OCI-LY7 (cell line): ENCODE measurements at regions not wholly inside any gene's neighbourhood (a gene's known extent, or its start where the extent isn't known, plus 50 kb on each side); places are given as distances from the start of the nearest gene placed in this dataset.

Source experiments
- EZH2phosphoT487 ChIP-seq: fragments of 200-600 bp; sonication (generic); IDR thresholded peaks from 2 replicates; pipeline ENCODE4 v1.6.1; 2018; ENCODE audit warnings: low read depth, borderline replicate concordance, mild to moderate bottlenecking, mixed run types, antibody characterized with exemption, low read length, moderate library complexity, mixed read lengths
- TF ChIP-seq, protein P1 (sequence below): fragments of 200-600 bp; sonication (generic); conservative IDR thresholded peaks from 2 replicates; pipeline ENCODE4 v1.5.1; 2014; ENCODE audit warnings: mild to moderate bottlenecking, antibody characterized with exemption, low read length, moderate library complexity, mixed read lengths

DNA sequence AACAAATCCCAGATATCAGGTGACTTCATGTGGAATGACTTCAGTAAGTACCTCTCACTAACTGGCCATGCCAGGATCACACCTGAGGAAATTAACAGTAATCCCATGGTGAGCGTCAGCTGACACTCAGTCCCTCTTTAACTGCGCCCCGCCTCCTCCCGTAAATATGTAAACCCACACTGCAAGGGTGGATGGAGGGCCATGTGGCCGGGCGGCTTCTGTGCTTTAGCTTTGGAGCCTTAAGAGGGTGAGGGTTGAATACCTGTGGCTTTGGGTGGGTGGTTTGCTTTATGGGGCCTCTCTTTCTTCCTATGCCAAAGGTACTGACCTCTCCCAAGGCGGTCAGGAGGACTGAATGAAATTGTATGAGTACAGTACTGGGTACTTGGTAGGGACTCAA lies 141.7 kb downstream of the MRM1 start:
- TF ChIP-seq, protein P1, sequence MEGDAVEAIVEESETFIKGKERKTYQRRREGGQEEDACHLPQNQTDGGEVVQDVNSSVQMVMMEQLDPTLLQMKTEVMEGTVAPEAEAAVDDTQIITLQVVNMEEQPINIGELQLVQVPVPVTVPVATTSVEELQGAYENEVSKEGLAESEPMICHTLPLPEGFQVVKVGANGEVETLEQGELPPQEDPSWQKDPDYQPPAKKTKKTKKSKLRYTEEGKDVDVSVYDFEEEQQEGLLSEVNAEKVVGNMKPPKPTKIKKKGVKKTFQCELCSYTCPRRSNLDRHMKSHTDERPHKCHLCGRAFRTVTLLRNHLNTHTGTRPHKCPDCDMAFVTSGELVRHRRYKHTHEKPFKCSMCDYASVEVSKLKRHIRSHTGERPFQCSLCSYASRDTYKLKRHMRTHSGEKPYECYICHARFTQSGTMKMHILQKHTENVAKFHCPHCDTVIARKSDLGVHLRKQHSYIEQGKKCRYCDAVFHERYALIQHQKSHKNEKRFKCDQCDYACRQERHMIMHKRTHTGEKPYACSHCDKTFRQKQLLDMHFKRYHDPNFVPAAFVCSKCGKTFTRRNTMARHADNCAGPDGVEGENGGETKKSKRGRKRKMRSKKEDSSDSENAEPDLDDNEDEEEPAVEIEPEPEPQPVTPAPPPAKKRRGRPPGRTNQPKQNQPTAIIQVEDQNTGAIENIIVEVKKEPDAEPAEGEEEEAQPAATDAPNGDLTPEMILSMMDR = no peak
- no peak for TF ChIP-seq EZH2phosphoT487
